Adrenal gland (tissue), 9 donors: ENCODE measurements at regions not wholly inside any gene's neighbourhood (a gene's known extent, or its start where the extent isn't known, plus 50 kb on each side); places are given as distances from the start of the nearest gene placed in this dataset.

Source experiments
- DNase-seq, 7 donors: peaks; one replicate each; pipeline ENCODE4 v3.0.0-alpha.2; 2019 to 2020
- H3K27ac ChIP-seq, 5 donors: fragments of 200-600 bp; sonication (generic) in 4 of 5; 1 replicate in 3 of 5; 2 replicates in 2 of 5; pipeline versions ENCODE4 v1.5.1 to v1.8.0; 2016 to 2020; ENCODE audit warnings: mild to moderate bottlenecking in 1 of 5
- H3K27me3 ChIP-seq: fragments of 200-600 bp; 2 replicates; pipeline ENCODE4 v1.8.0; 2021
- H3K36me3 ChIP-seq, 2 donors: fragments of 200-600 bp; replicated peaks in 1 of 2; 1 replicate in 1 of 2; 2 replicates in 1 of 2; pipeline versions ENCODE4 v1.5.1 to v1.8.0; 2018 to 2022
- H3K4me1 ChIP-seq, 2 donors: fragments of 200-600 bp; replicated peaks in 1 of 2; 1 replicate in 1 of 2; 2 replicates in 1 of 2; pipeline versions ENCODE4 v1.5.1 to v1.8.0; 2018 to 2021
- H3K4me3 ChIP-seq, 4 donors: fragments of 200-600 bp; sonication (generic) in 3 of 4; one replicate each; pipeline ENCODE4 v1.5.1; 2016 to 2018
- H3K9me3 ChIP-seq, 3 donors: fragments of 200-600 bp; sonication (generic) in 1 of 3; replicated peaks in 1 of 3; 1 replicate in 2 of 3; 2 replicates in 1 of 3; pipeline versions ENCODE4 v1.5.1 to v1.8.0; 2016 to 2021
- POLR2A ChIP-seq, 2 donors: fragments of 450-650 bp; IDR thresholded peaks; one replicate each; pipeline ENCODE4 v1.6.1; 2017; ENCODE audit warnings: antibody characterized with exemption in 2 of 2, mild to moderate bottlenecking in 2 of 2, moderate library complexity in 1 of 2
- WGBS, 4 donors: extraction: QIAGEN DNeasy Blood & Tissue Kit in 2 of 4; methylation state at CpG; one replicate each; pipeline versions ENCODE4 v1.1.5 to v1.1.7; 2013 to 2017; 5-methylcytosine and 5-hydroxymethylcytosine counted together
- intact Hi-C, 2 donors: fragments of 100-400 bp; cut with DNase I; formaldehyde crosslinking; loops; one replicate each; pipeline versions ENCODE4 v1.14.1 to v1.15.0; 2022 to 2023
- TF ChIP-seq, protein P1 (sequence below), 6 experiments: fragments of 450-650 bp in 4 of 6; fragments of 200-600 bp in 2 of 6; sonication (generic) in 1 of 6; IDR thresholded peaks; 1 replicate in 5 of 6; 2 replicates in 1 of 6; pipeline versions ENCODE4 v1.5.1 to v1.8.0; 2016 to 2021; ENCODE audit warnings: antibody characterized with exemption in 6 of 6, mild to moderate bottlenecking in 2 of 6, moderate library complexity in 1 of 6
- donor health status: healthy with polysubstance abuse.
- donor health status: Bipolar disorder and iron deficiency.
- donor health status: DM: yes; HTN: yes; CAD: no.
- donor health status: DM: no; HTN: no; CAD: no.
- donor health status: DM: no; HTN: no; CAD: no.

DNA sequence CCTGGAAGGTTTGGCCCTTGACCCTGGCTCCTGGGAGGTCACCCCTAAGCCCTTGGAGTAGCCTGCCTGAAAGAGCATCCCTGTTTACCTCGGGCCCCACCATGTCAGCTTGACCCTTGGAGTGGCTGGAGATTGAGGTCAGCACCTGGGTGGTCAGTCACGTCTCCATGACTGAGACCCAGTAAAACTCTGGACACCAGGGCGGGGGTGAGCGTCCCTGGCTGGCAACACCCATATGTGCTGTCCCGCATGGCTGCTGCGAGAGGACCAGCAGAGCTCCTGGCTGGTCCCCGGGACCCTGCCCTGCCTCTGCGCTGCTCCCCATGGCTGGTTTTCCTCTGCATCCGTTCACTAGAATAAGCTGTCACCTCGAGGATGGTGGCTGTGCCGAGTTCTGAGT is 91.2 kb downstream of the RBFOX3 start:
- no peak for DNase-seq
- intact Hi-C loops, result no loop called here
- Histone ChIP-seq H3K9me3 (no peaks in the 10 kb centered on the region), H3K4me3 (no peak overlapping the region), H3K27ac (no peak overlapping the region), H3K27me3 (peaks cover 8% of the 10 kb centered on the region), H3K36me3 (no peaks in the 10 kb centered on the region), H3K4me1 (no peaks in the 10 kb centered on the region)
- TF ChIP-seq POLR2A (IDR thresholded peaks at IDR 0.05), result no peak
- TF ChIP-seq, protein P1, sequence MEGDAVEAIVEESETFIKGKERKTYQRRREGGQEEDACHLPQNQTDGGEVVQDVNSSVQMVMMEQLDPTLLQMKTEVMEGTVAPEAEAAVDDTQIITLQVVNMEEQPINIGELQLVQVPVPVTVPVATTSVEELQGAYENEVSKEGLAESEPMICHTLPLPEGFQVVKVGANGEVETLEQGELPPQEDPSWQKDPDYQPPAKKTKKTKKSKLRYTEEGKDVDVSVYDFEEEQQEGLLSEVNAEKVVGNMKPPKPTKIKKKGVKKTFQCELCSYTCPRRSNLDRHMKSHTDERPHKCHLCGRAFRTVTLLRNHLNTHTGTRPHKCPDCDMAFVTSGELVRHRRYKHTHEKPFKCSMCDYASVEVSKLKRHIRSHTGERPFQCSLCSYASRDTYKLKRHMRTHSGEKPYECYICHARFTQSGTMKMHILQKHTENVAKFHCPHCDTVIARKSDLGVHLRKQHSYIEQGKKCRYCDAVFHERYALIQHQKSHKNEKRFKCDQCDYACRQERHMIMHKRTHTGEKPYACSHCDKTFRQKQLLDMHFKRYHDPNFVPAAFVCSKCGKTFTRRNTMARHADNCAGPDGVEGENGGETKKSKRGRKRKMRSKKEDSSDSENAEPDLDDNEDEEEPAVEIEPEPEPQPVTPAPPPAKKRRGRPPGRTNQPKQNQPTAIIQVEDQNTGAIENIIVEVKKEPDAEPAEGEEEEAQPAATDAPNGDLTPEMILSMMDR (IDR thresholded peaks at IDR 0.05), result no peak
- 74 to 81% (median 79%) methylated on average over 5 to 11 of the region's 11 CpGs; no CpG with 5 or more reads in 1 of the 4 donors for WGBS, 4 donors

DNA sequence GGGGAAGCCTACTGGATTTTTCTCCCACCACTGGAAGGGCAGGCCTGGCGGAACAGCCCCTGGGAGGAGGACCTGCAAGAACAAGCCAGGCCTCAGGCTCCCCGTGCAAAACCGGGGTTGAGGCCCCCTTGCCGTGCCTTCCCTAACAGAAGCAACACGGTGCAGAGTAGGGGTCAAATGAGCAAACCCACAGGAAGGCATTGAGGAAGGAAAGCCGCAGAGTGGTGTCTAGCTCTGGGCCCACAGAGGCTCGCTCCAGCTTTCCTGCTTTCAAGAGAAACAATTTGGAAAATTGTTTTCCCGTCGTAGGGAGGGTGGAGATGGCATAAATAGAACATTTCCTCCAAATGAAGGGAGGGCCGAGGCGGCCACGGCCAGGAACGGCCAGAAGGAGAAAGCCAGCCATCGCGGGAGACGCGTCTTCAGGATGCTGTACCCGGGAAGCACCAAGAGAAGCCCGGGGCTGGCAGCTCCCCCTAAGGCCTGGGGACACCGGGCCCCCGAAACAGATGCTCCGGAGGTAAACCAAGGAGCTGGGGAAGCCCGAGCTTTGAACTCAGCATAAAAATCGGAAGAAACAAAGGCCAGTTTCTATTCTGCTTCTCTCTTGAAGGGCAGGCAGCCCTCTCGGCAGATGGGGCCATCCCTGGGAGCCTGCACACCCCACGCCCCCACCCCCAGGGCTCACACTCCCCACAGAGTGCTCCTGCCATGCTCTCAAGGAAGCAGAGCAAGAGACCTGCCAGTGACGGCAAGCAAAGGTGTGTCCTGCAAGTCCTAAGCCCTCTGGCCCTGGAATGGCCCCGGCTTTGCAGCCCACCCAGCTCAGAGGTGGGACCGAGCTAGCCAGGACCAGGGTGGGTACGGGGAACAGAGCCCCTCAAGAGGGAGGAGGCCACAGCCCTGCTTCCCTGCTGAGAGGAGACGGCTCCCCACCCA is 92.0 kb downstream of the RBFOX3 start:
- Histone ChIP-seq H3K27me3 (peaks cover 8% of the 10 kb centered on the region), H3K27ac (no peak overlapping the region), H3K4me3 (no peak overlapping the region), H3K36me3 (no peaks in the 10 kb centered on the region), H3K9me3 (no peaks in the 10 kb centered on the region), H3K4me1 (no peaks in the 10 kb centered on the region)
- intact Hi-C loops, result no loop called here
- no peak for DNase-seq
- TF ChIP-seq POLR2A (IDR thresholded peaks at IDR 0.05), result no peak
- TF ChIP-seq, protein P1 (IDR thresholded peaks at IDR 0.05), result no peak
- 61 to 74% (median 67%) methylated on average over 26 to 31 of the region's 31 CpGs for WGBS, 4 donors

DNA sequence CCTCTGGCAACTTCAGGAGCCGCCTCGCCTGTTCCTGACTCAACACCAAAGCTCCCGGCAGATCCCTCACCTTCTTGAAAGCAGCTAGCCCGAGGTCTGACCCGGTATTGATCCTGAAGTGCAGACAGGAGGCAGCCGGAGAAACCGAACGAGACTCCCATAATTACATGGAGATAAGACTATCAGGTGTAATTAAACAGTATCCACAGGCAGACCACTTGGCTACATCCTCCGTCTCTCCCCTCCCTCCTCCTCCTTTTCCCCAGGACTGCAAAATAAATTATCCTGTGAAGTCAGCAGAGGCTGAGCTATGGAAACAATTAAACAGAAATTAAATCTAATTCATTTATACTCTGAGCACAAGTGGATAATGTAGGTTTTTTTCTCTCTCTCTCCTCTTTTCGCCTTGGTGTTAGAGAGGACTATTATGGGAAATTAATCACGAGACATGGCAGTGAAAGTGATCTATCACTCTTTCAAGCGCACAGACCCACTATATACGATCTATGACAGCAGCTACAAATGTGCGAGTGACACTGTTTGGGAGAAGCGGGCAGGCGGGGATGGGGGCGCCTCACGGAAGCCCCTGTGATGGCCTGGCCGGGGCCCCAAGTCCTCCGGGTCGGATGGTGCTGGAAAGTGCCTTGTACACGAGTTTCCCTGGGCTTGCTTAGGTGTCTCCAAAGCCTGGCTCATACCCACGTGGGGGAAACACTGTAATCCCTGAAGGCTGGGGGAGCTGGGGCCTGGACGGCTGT is 92.8 kb downstream of the RBFOX3 start:
- Histone ChIP-seq H3K9me3 (no peaks in the 10 kb centered on the region), H3K36me3 (no peaks in the 10 kb centered on the region), H3K4me3 (no peak overlapping the region), H3K27me3 (peaks cover 8% of the 10 kb centered on the region), H3K4me1 (no peaks in the 10 kb centered on the region), H3K27ac (no peak overlapping the region)
- TF ChIP-seq, protein P1 (IDR thresholded peaks at IDR 0.05), result no peak
- TF ChIP-seq POLR2A (IDR thresholded peaks at IDR 0.05), result no peak
- intact Hi-C loops, result no loop called here
- WGBS, 4 donors, result 62 to 70% (median 67%) methylated on average over 18 to 24 of the region's 24 CpGs
- no peak for DNase-seq
